Smooth muscle cell (in vitro differentiated cells): ENCODE measurements at regions not wholly inside any gene's neighbourhood (a gene's known extent, or its start where the extent isn't known, plus 50 kb on each side); places are given as distances from the start of the nearest gene placed in this dataset.

Source experiments
- DNase-seq: peaks from one replicate; lab custom pipeline; 2025; ENCODE audit not compliant: unreplicated experiment; lab: John Stamatoyannopoulos, UW
- H2AFZ ChIP-seq: fragments of 200-600 bp; sonication (generic); 2 replicates; pipeline ENCODE4 v1.6.0; 2016; ENCODE audit warnings: antibody characterized with exemption, low read depth, mild to moderate bottlenecking
- H3F3A ChIP-seq: fragments of 200-600 bp; sonication (generic); 2 replicates; pipeline ENCODE4 v1.6.0; 2017; ENCODE audit warnings: antibody characterized with exemption, low read depth
- H3K27ac ChIP-seq: fragments of 200-600 bp; sonication (generic); 2 replicates; pipeline ENCODE4 v1.5.1; 2016; ENCODE audit warnings: low read depth, mild to moderate bottlenecking
- H3K27me3 ChIP-seq: fragments of 200-600 bp; sonication (generic); 2 replicates; pipeline ENCODE4 v1.6.1; 2016; ENCODE audit warnings: low read depth, mild to moderate bottlenecking
- H3K36me3 ChIP-seq: fragments of 200-600 bp; sonication (generic); 2 replicates; pipeline ENCODE4 v1.5.1; 2016; ENCODE audit warnings: low read depth
- H3K4me1 ChIP-seq: fragments of 200-600 bp; sonication (generic); 2 replicates; pipeline ENCODE4 v1.5.1; 2016; ENCODE audit warnings: low read depth
- H3K4me2 ChIP-seq: fragments of 200-600 bp; sonication (generic); 2 replicates; pipeline ENCODE4 v1.6.0; 2016; ENCODE audit warnings: mild to moderate bottlenecking
- H3K4me3 ChIP-seq: fragments of 200-600 bp; sonication (generic); 2 replicates; pipeline ENCODE4 v1.5.1; 2016; ENCODE audit warnings: mild to moderate bottlenecking
- H3K79me2 ChIP-seq: fragments of 200-600 bp; sonication (generic); 2 replicates; pipeline ENCODE4 v1.6.0; 2016; ENCODE audit warnings: low read depth, mild to moderate bottlenecking
- H3K9ac ChIP-seq: fragments of 200-600 bp; sonication (generic); 2 replicates; pipeline ENCODE4 v1.6.0; 2016; ENCODE audit warnings: low read depth
- H3K9me3 ChIP-seq: fragments of 200-600 bp; sonication (generic); replicated peaks from 2 replicates; pipeline ENCODE4 v1.5.1; 2016; ENCODE audit warnings: low read depth
- H4K20me1 ChIP-seq: fragments of 200-600 bp; sonication (generic); 2 replicates; pipeline ENCODE4 v1.6.0; 2016; ENCODE audit warnings: low read depth
- CTCF ChIP-seq: fragments of 200-600 bp; sonication (generic); IDR thresholded peaks from 2 replicates; pipeline ENCODE4 v1.5.1; 2017; ENCODE audit warnings: borderline replicate concordance, mild to moderate bottlenecking, antibody characterized with exemption; ENCODE audit not compliant: insufficient read depth, poor library complexity, severe bottlenecking
- WGBS: methylation state at CpG from one replicate; pipeline ENCODE4 v1.1.7; 2016; ENCODE audit warnings: low lambda C conversion rate; 5-methylcytosine and 5-hydroxymethylcytosine counted together

GRCh38 chr16:87165885-87166284 lies 151.3 kb downstream of the C16orf95 start:
- Histone ChIP-seq H3K9me3 (no peaks in the 10 kb centered on the region), H3K36me3 (no peaks in the 10 kb centered on the region), H4K20me1 (no peaks in the 10 kb centered on the region), H3K9ac (no peak overlapping the region), H3K4me2 (no peak overlapping the region), H3K4me3 (no peak overlapping the region), H3F3A (no peaks in the 10 kb centered on the region), H3K27ac (no peak overlapping the region), H3K4me1 (no peaks in the 10 kb centered on the region), H2AFZ (no peak overlapping the region), H3K79me2 (no peaks in the 10 kb centered on the region), H3K27me3 (no peaks in the 10 kb centered on the region)
- TF ChIP-seq CTCF, result no peak
- DNase-seq, result no peak
- WGBS, result 75% methylated on average over 9 of the region's 9 CpGs

- DNase-seq, result no peak
- no peak overlapping the region for H2AFZ ChIP-seq
- H3K4me1 ChIP-seq, result no peaks in the 10 kb centered on the region
- no peaks in the 10 kb centered on the region for H3K36me3 ChIP-seq
- no peaks in the 10 kb centered on the region for H3K79me2 ChIP-seq
- no peaks in the 10 kb centered on the region for H3K27me3 ChIP-seq
- H3F3A ChIP-seq, result no peaks in the 10 kb centered on the region
- H3K4me3 ChIP-seq, result no peak overlapping the region
- H3K27ac ChIP-seq, result no peak overlapping the region
- H3K4me2 ChIP-seq, result no peak overlapping the region
- no peak overlapping the region for H3K9ac ChIP-seq
- WGBS, result 93% methylated on average over 9 of the region's 9 CpGs
- no peak for TF ChIP-seq CTCF
- H4K20me1 ChIP-seq, result no peaks in the 10 kb centered on the region
- no peaks in the 10 kb centered on the region for H3K9me3 ChIP-seq
These were observed 150.9 kb downstream of the C16orf95 start for GRCh38 chr16:87166321-87166720.

- WGBS, result 100% methylated on average over 1 of the region's 1 CpG
- Histone ChIP-seq H3K4me1 (no peaks in the 10 kb centered on the region), H3K27me3 (no peaks in the 10 kb centered on the region), H3F3A (no peaks in the 10 kb centered on the region), H3K36me3 (no peaks in the 10 kb centered on the region), H3K4me2 (no peak overlapping the region), H3K27ac (no peak overlapping the region), H3K9ac (no peak overlapping the region), H4K20me1 (no peaks in the 10 kb centered on the region), H3K9me3 (no peaks in the 10 kb centered on the region), H3K4me3 (no peak overlapping the region), H2AFZ (no peak overlapping the region), H3K79me2 (no peaks in the 10 kb centered on the region)
- TF ChIP-seq CTCF, result no peak
- no peak for DNase-seq
These were observed 150.3 kb downstream of the C16orf95 start for GRCh38 chr16:87166934-87167333.

DNA sequence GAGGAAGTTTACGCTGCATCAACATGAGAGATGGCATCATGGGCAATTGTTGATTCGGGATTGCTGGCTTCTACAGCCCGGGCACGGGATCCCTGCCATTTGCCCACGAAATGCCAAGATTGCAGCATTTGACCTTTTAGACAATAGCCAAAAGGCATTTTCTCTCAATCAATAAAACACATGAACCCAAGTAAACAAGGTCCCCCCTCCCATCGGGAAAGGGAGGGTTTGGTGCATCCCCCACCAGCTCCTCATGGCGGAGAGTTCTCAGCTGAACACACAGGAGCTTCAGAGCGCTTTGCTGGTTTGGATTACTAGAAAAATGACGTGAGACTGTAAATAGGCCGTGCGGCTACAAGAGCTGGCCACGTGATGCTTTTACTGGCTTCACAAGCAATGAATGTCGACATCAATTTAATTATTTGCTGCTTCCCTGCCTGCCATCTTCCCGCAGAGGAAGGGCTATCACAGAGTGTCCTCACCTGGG lies 147.6 kb downstream of the C16orf95 start:
- H3K4me1 ChIP-seq, result no peaks in the 10 kb centered on the region
- no peak overlapping the region for H3K9ac ChIP-seq
- TF ChIP-seq CTCF, result no peak
- no peak overlapping the region for H3K27ac ChIP-seq
- H4K20me1 ChIP-seq, result no peaks in the 10 kb centered on the region
- no peak overlapping the region for H3K4me2 ChIP-seq
- no peak for DNase-seq
- no peaks in the 10 kb centered on the region for H3K79me2 ChIP-seq
- H3K27me3 ChIP-seq, result no peaks in the 10 kb centered on the region
- H3K4me3 ChIP-seq, result no peak overlapping the region
- WGBS, result 86% methylated on average over 14 of the region's 14 CpGs
- H3F3A ChIP-seq, result no peaks in the 10 kb centered on the region
- H3K36me3 ChIP-seq, result no peaks in the 10 kb centered on the region
- no peak overlapping the region for H2AFZ ChIP-seq
- no peaks in the 10 kb centered on the region for H3K9me3 ChIP-seq
